Immature natural killer cell (primary cell): ENCODE measurements at regions not wholly inside any gene's neighbourhood (a gene's known extent, or its start where the extent isn't known, plus 50 kb on each side); places are given as distances from the start of the nearest gene placed in this dataset.
"Not testable (repeated sequence)": the region's sequence is repeated elsewhere in the genome, so short reads cannot be mapped to it uniquely, and the experiment has no call there.

Source experiments
- DNase-seq, 3 donors: peaks; one replicate each; pipeline ENCODE4 v3.0.0; 2022; ENCODE audit warnings: mixed read lengths in 1 of 3
- H3K27ac Mint-ChIP-seq, 6 donors: one replicate each; pipeline ENCODE4 v1.8.0; 2020; ENCODE audit warnings: mixed read lengths in 6 of 6, mild to moderate bottlenecking in 5 of 6, inconsistent platforms in 4 of 6, moderate library complexity in 3 of 6
- H3K27me3 Mint-ChIP-seq, 3 donors: one replicate each; pipeline ENCODE4 v1.8.0; 2020 to 2021; ENCODE audit warnings: low read depth in 3 of 3, mild to moderate bottlenecking in 3 of 3, mixed read lengths in 3 of 3, moderate library complexity in 3 of 3, inconsistent platforms in 1 of 3
- H3K36me3 Mint-ChIP-seq, 3 donors: one replicate each; pipeline ENCODE4 v1.8.0; 2020; ENCODE audit warnings: mixed read lengths in 3 of 3, inconsistent platforms in 2 of 3, mild to moderate bottlenecking in 2 of 3
- H3K4me1 Mint-ChIP-seq, 2 donors: one replicate each; pipeline ENCODE4 v1.8.0; 2020; ENCODE audit warnings: inconsistent platforms in 2 of 2, mild to moderate bottlenecking in 2 of 2, mixed read lengths in 2 of 2, moderate library complexity in 1 of 2
- H3K4me3 Mint-ChIP-seq, 5 donors: one replicate each; pipeline ENCODE4 v1.8.0; 2020; ENCODE audit warnings: mild to moderate bottlenecking in 5 of 5, mixed read lengths in 5 of 5, inconsistent platforms in 3 of 5, moderate library complexity in 3 of 5
- H3K9me3 Mint-ChIP-seq, 6 donors: one replicate each; pipeline ENCODE4 v1.8.0; 2020; ENCODE audit warnings: mild to moderate bottlenecking in 6 of 6, mixed read lengths in 6 of 6, inconsistent platforms in 4 of 6, moderate library complexity in 3 of 6

- H3K9me3 Mint-ChIP-seq, result peaks cover 35 to 83% (median 75%) of the 10 kb centered on the region in 6 donors
- peaks cover 0 to 5% (median 3%) of the 10 kb centered on the region in 3 donors for H3K36me3 Mint-ChIP-seq
- peaks cover 0 to 2% (median 0%) of the 10 kb centered on the region in 3 donors for H3K27me3 Mint-ChIP-seq
- DNase-seq, result no peak
- no peak overlapping the region for H3K27ac Mint-ChIP-seq
- no peak overlapping the region for H3K4me3 Mint-ChIP-seq
- no peaks in the 10 kb centered on the region for H3K4me1 Mint-ChIP-seq
These were observed 3515.0 kb downstream of the GOLGA6L6 start for GRCh38 chr15:17026633-17027032.

DNA sequence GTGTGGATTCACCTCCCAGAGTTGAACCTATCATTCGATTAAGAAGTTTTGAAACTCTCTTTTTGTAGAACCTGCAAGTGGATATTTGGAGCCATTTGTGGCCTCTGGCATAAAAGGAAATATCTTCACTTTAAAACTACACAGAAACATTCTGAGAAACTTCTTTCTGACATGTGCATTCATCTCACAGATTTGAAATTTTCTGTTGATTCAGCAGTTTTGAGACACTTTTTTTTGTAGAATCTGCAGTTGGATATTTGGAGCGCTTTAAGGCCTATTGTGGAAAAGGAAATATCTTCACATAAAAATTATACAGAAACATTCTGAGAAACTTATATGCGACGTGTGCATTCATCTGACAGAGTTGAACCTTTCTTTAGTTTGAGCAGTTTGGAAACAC is 3519.6 kb downstream of the GOLGA6L6 start:
- peaks cover 37 to 77% (median 63%) of the 10 kb centered on the region in 6 donors for H3K9me3 Mint-ChIP-seq
- DNase-seq, H3K36me3 Mint-ChIP-seq, H3K27me3 Mint-ChIP-seq, H3K4me1 Mint-ChIP-seq, H3K27ac Mint-ChIP-seq, H3K4me3 Mint-ChIP-seq: not testable (repeated sequence)
